ENCODE measurements at regions not wholly inside any gene's neighbourhood (a gene's known extent, or its start where the extent isn't known, plus 50 kb on each side); places are given as distances from the start of the nearest gene placed in this dataset.

GRCh38 chrX:69268611-69269010, 103.4 kb upstream of the PJA1 start:
- no peak for ATAC-seq

GRCh38 chrX:69264158-69264581, 98.9 kb upstream of the PJA1 start:
- no peak for ATAC-seq

- no peak for ATAC-seq
Observed at GRCh38 chrX:69263251-69263820, 98.1 kb upstream of the PJA1 start.

GRCh38 chrX:69262036-69262936, 97.0 kb upstream of the PJA1 start:
- no peak for ATAC-seq

- ATAC-seq: no peak
Observed at GRCh38 chrX:69260169-69260568, 94.9 kb upstream of the PJA1 start.

- ATAC-seq: no peak
Observed at GRCh38 chrX:69258893-69259292, 93.6 kb upstream of the PJA1 start.

GRCh38 chrX:69257499-69258127, 92.4 kb upstream of the PJA1 start:
- ATAC-seq: no peak

GRCh38 chrX:69256291-69256565, 91.0 kb upstream of the PJA1 start:
- no peak for ATAC-seq

- no peak for ATAC-seq
Observed at GRCh38 chrX:69255441-69256290, 90.4 kb upstream of the PJA1 start.

- no peak for ATAC-seq
Observed at GRCh38 chrX:69253821-69254220, 88.6 kb upstream of the PJA1 start.

GRCh38 chrX:69243276-69243675, 78.0 kb upstream of the PJA1 start:
- no peak for ATAC-seq

GRCh38 chrX:69238887-69239231, 73.6 kb upstream of the PJA1 start:
- no peak for ATAC-seq

GRCh38 chrX:69238114-69238886, 73.0 kb upstream of the PJA1 start:
- ATAC-seq: no peak

- no peak for ATAC-seq
Observed at GRCh38 chrX:69237236-69237635, 72.0 kb upstream of the PJA1 start.

GRCh38 chrX:69236641-69237040, 71.4 kb upstream of the PJA1 start:
- ATAC-seq: no peak

- ATAC-seq: no peak
Observed at GRCh38 chrX:69234624-69235023, 69.4 kb upstream of the PJA1 start.

- ATAC-seq: peak; percentile 74
Observed at GRCh38 chrX:69232945-69233344, 67.7 kb upstream of the PJA1 start.

GRCh38 chrX:69231903-69232302, 66.7 kb upstream of the PJA1 start:
- ATAC-seq: peak; percentile 78

GRCh38 chrX:69229436-69229835, 64.2 kb upstream of the PJA1 start:
- ATAC-seq: peak; percentile 48

- no peak for ATAC-seq
Observed at GRCh38 chrX:69228732-69229131, 63.5 kb upstream of the PJA1 start.

GRCh38 chrX:69226459-69227158, 61.4 kb upstream of the PJA1 start:
- no peak for ATAC-seq

Data from esophagus mucosa (tissue), 1 donor.